GM12875 (cell line): ENCODE measurements at regions not wholly inside any gene's neighbourhood (a gene's known extent, or its start where the extent isn't known, plus 50 kb on each side); places are given as distances from the start of the nearest gene placed in this dataset.

Experiments
- H3K4me3 ChIP-seq: one replicate; pipeline ENCODE4 v1.5.1; 2011; ENCODE audit warnings: low read depth, low read length, control low read depth
- CTCF ChIP-seq: IDR thresholded peaks from 2 replicates; pipeline ENCODE4 v1.5.1; 2011; ENCODE audit warnings: low read depth, mild to moderate bottlenecking, control low read depth, inconsistent platforms, low read length, moderate library complexity, borderline replicate concordance; ENCODE audit not compliant: insufficient read depth

- no peak overlapping the region for H3K4me3 ChIP-seq
- no peak for TF ChIP-seq CTCF
Observed at GRCh38 chr3:23086831-23087230, 116.3 kb upstream of the UBE2E2 start.

- H3K4me3 ChIP-seq, result no peak overlapping the region
- TF ChIP-seq CTCF, result no peak
Observed at GRCh38 chr3:23094412-23094811, 108.7 kb upstream of the UBE2E2 start.

- TF ChIP-seq CTCF, result no peak
Observed at GRCh38 chr3:23094890-23095462, 108.2 kb upstream of the UBE2E2 start.

DNA sequence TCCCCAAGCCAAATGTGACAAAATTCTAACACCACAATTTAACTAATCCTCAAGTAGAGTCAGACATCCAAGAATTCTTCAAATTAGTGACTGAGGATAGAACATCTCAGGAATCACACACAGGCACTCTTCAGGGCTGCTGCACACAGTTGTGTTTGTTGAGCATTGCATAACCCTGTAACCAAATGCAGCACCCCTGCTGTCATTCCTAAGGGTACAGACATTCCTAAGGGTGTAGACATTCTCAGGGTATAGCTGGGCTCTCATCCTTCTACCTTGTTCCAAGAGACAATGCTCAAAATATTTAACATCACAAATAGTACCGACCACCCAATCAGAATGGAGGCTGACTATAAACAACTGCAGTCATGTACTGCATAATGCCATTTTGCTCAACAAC lies 107.1 kb upstream of the UBE2E2 start:
- H3K4me3 ChIP-seq, result no peak overlapping the region
- no peak for TF ChIP-seq CTCF

More at GRCh38 chr3:23094890-23095462, 108.2 kb upstream of the UBE2E2 start:
- H3K4me3 ChIP-seq, result no peak overlapping the region

DNA sequence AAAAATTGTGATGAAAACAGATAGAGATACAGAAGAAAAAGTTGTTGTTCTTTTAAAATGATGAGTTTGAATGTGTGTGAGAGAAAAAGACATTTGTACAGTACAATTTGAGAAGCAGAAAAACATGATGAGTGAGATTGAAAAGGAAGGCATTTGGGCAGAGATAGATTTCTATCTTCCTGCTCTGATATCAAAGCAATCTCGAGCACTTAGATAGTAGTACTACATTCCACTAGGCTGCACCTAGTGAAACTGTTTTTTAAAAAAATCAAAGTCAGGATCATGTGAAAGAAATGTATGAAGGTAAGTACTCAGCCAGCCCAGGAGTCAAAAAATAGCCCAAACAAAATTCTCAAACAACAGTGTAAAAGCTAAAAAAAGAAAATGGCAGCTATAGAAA lies 104.1 kb upstream of the UBE2E2 start:
- no peak for TF ChIP-seq CTCF
- H3K4me3 ChIP-seq, result no peak overlapping the region

GRCh38 chr3:23099677-23100076 lies 103.5 kb upstream of the UBE2E2 start:
- TF ChIP-seq CTCF, result no peak
- H3K4me3 ChIP-seq, result no peak overlapping the region

DNA sequence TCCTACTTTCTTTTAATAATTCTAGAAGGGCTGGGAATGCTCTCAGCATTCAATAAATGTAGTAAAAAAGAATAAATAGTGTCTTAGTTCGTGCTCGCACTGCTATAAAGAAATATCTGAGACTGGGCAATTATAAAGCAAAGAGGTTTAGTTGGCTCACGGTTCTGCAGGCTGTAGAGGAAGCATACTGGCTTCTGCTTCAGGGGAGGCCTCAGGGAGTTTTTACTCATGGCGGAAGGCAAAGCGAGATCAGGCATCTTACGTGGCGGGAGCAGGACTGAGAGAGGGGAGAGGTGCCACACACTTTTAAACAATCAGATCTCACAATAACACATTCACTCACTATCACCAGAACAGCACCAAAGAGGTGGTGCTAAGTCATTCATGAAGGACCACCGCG lies 103.0 kb upstream of the UBE2E2 start:
- no peak overlapping the region for H3K4me3 ChIP-seq
- no peak for TF ChIP-seq CTCF
